Fibroblast of mammary gland (primary cell): ENCODE measurements at regions not wholly inside any gene's neighbourhood (a gene's known extent, or its start where the extent isn't known, plus 50 kb on each side); places are given as distances from the start of the nearest gene placed in this dataset.
A peak's percentile ranks its signal among the peaks of the same experiment; 100 is the strongest.
"Not testable (repeated sequence)": the region's sequence is repeated elsewhere in the genome, so short reads cannot be mapped to it uniquely, and the experiment has no call there.

Experiments
- DNase-seq: peaks from one replicate; pipeline ENCODE4 v3.0.0-alpha.2; 2010; ENCODE audit warnings: low read depth
- H3K4me3 ChIP-seq: 2 replicates; pipeline ENCODE4 v1.5.1; 2011; ENCODE audit warnings: low read depth, mild to moderate bottlenecking, low read length, moderate library complexity; ENCODE audit not compliant: control insufficient read depth
- CTCF ChIP-seq: conservative IDR thresholded peaks from 2 replicates; pipeline ENCODE4 v1.5.1; 2011; ENCODE audit warnings: low read depth, low read length, inconsistent platforms; ENCODE audit not compliant: control insufficient read depth, insufficient read depth

GRCh38 chr1:45258059-45258650 lies 51.8 kb upstream of the ZSWIM5 start:
- TF ChIP-seq CTCF, result no peak
- no peak for DNase-seq
- no peak overlapping the region for H3K4me3 ChIP-seq

DNA sequence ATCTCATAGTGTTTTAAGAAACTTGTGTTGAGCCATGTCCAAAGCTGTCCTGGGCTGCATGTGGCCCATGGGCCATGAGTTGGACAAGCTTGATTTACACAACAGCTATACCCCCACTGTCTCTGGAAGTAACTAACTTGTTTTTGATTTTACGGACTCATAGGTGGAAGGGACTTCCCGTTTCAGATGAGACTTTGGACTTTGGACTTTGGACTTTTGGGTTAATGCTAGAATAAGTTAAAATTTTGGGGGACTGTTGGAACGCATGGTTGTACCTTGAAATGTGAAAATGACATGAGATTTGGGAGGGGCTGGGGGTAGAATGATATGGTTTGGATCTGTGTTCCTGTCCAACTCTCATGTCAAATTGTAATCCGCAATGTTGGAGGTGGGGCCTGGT lies 52.6 kb upstream of the ZSWIM5 start:
- DNase-seq, result no peak
- H3K4me3 ChIP-seq, result no peak overlapping the region
- no peak for TF ChIP-seq CTCF

DNA sequence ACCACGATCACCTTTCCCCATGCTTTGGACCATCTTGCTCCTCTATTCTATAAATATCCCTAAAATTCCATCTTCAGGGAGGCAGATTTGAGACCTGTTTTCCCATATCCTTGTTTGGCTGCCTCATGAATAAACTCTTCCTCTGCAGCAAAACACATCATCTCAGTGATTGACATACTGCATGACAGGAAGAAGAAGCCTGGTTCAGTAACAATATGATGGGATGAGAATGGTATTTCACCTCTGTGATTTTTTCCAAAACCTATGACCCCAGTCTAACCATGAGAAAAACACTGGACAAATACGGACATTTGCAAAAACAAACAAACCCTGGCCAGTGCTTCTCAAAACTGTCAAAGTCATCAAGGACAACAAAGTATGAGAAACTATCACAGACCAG lies 53.8 kb upstream of the ZSWIM5 start:
- no peak overlapping the region for H3K4me3 ChIP-seq
- no peak for TF ChIP-seq CTCF
- DNase-seq, result no peak

DNA sequence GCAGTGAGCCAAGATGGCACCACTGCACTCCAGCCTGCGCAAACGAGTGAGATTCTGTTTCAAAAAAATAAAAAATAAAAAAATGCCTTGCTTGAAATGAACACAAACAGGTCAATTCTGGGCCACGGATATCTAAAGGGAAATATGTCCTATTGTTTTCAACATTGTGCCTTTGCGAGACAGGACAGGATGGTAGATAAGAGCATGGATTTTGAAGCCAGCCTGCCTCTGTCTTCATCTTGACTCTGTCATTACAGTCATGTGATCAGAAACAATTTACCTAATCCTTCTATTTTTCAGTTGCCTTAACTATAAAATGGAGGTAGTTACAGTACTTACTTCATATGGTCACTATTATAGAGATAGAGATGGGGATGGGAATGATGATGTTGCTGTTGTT lies 56.7 kb upstream of the ZSWIM5 start:
- H3K4me3 ChIP-seq, result no peak overlapping the region
- no peak for TF ChIP-seq CTCF
- DNase-seq, result no peak

DNA sequence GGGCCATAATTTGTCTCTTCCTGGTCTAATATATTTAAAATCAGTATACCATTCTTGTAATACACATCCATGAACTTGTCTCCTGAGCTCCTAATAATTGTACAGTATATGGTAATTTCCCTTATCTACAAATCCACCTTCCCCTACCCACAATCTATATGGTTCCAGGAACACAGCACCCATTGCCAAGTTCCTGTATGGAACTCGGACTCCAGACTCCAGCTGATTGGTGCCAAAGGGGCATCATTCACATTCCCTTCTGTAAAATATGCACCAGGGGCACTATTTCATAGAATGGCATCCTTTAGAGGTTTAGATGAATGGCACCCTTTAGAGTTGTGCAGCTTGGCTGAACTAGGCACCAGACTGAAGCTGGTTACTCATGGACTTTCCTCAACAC lies 58.8 kb upstream of the ZSWIM5 start:
- DNase-seq, result no peak
- TF ChIP-seq CTCF, result no peak

DNA sequence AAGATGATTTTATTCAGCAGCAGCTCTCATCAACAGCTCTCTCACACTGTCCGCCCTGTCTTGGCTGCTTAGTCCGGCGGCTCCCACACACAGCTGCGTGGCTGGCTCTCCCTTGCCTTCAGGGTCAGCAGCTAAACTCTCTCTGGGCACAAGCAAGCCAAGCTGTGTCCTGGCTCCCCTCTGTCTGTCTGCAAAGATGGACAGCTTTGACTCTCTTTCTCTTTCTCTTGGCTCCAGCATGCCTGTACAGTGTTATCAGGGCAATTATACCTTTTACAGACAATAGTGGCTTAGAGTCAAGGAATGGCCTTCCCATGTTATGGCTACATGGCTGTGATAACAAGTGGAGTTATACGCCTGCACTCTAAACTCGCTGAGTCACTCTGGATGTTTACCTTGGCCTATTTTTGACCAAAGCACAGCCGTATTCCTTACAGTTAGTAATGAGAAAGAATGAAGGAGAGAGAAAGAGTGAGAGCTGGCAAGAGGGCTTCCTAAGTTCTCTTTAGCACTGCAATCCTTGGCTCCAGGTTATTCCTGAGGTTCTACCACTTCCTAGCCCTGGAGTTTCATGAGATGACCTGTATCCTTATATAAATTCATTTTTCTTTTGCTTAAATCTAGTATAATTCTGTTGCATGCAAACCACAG lies 59.9 kb upstream of the ZSWIM5 start:
- DNase-seq, result peak; percentile 84
- TF ChIP-seq CTCF, result no peak
- no peak overlapping the region for H3K4me3 ChIP-seq

More for the DNA sequence above, 58.8 kb upstream of the ZSWIM5 start:
- H3K4me3 ChIP-seq, result no peak overlapping the region

- not testable (repeated sequence) for DNase-seq, H3K4me3 ChIP-seq
These were observed 58.4 kb upstream of the HPDL start for GRCh38 chr1:45268310-45268709.

GRCh38 chr1:45272267-45272666 lies 54.4 kb upstream of the HPDL start:
- not testable (repeated sequence) for H3K4me3 ChIP-seq, DNase-seq
